Activated CD4-positive, alpha-beta T cell treated with anti-CD3 and anti-CD28 coated beads for 36 hours (primary cell): ENCODE measurements at regions not wholly inside any gene's neighbourhood (a gene's known extent, or its start where the extent isn't known, plus 50 kb on each side); places are given as distances from the start of the nearest gene placed in this dataset.
A peak's percentile ranks its signal among the peaks of the same experiment; 100 is the strongest.

Experiments used
- ATAC-seq: fragments of 200-7000 bp; cut with Tn5 transposase; one replicate; pipeline ENCODE4 v1.10.0; 2021; ENCODE audit warnings: mild to moderate bottlenecking, moderate library complexity
- CTCF ChIA-PET: fragments of 350-600 bp; sonication (Branson Sonifier 250); formaldehyde crosslinking; loops from one replicate; lab custom pipeline; 2021; ENCODE audit warnings: antibody characterized with exemption; lab: Charles Lee
- POLR2A ChIA-PET: fragments of 350-600 bp; sonication (Branson Sonifier 250); formaldehyde crosslinking; loops from one replicate; lab custom pipeline; 2021; ENCODE audit warnings: antibody characterized with exemption, inconsistent platforms; lab: Charles Lee
- DNase-seq: peaks from one replicate; pipeline ENCODE4 v3.0.0-alpha.2; 2020
- H3K27ac Mint-ChIP-seq: one replicate; pipeline ENCODE4 v1.8.0; 2021; ENCODE audit warnings: mixed read lengths
- H3K27me3 Mint-ChIP-seq: one replicate; pipeline ENCODE4 v1.8.0; 2021; ENCODE audit warnings: mixed read lengths
- H3K36me3 Mint-ChIP-seq: one replicate; pipeline ENCODE4 v1.8.0; 2021; ENCODE audit warnings: low read depth, mixed read lengths
- H3K4me1 Mint-ChIP-seq: one replicate; pipeline ENCODE4 v1.8.0; 2021; ENCODE audit warnings: mixed read lengths
- H3K4me3 Mint-ChIP-seq: one replicate; pipeline ENCODE4 v1.8.0; 2021; ENCODE audit warnings: mild to moderate bottlenecking, moderate library complexity, mixed read lengths
- H3K9me3 Mint-ChIP-seq: one replicate; pipeline ENCODE4 v1.8.0; 2021; ENCODE audit warnings: low read depth, mixed read lengths
- intact Hi-C, 2 experiments: fragments of 100-400 bp; cut with DNase I in 1 of 2; cut with micrococcal nuclease in 1 of 2; formaldehyde crosslinking; loops; one replicate each; pipeline versions ENCODE4 v1.14.2 to v1.15.1; 2022 to 2024; cut with DNase I, micrococcal nuclease

GRCh38 chr17:77319211-77320043 is 178.7 kb downstream of the SEC14L1 start:
- Mint-ChIP-seq H3K27me3 (no peaks in the 10 kb centered on the region), H3K9me3 (no peaks in the 10 kb centered on the region), H3K4me1 (peaks cover 31% of the 10 kb centered on the region), H3K36me3 (no peaks in the 10 kb centered on the region), H3K27ac (peak overlapping the region; percentile 84), H3K4me3 (peak overlapping the region; percentile 70)
- CTCF ChIA-PET, result no interaction called here
- DNase-seq (peak; percentile 80), ATAC-seq (peak; percentile 89)
- intact Hi-C loops, result no loop called here
- POLR2A ChIA-PET, result no interaction called here

- Mint-ChIP-seq H3K9me3 (no peaks in the 10 kb centered on the region), H3K27ac (no peak overlapping the region), H3K27me3 (no peaks in the 10 kb centered on the region), H3K4me1 (peaks cover 37% of the 10 kb centered on the region), H3K4me3 (peak overlapping the region; percentile 70), H3K36me3 (no peaks in the 10 kb centered on the region)
- ChIA-PET CTCF (no interaction called here), POLR2A (no interaction called here)
- ATAC-seq (no peak), DNase-seq (no peak)
- intact Hi-C loops, result no loop called here
These were observed 179.3 kb downstream of the SEC14L1 start for GRCh38 chr17:77320044-77320440.

GRCh38 chr17:77320485-77321256 is 179.9 kb downstream of the SEC14L1 start:
- POLR2A ChIA-PET, result interaction anchor here (0.5 kb wide), 1 partner anchor 121 kb away, joined by 5 read pairs; no protein-coding TSS in a partner anchor
- intact Hi-C loops, result no loop called here
- Mint-ChIP-seq H3K9me3 (no peaks in the 10 kb centered on the region), H3K4me3 (peak overlapping the region; percentile 31), H3K27me3 (no peaks in the 10 kb centered on the region), H3K4me1 (peaks cover 43% of the 10 kb centered on the region), H3K27ac (no peak overlapping the region), H3K36me3 (no peaks in the 10 kb centered on the region)
- ATAC-seq, result no peak
- CTCF ChIA-PET, result no interaction called here
- DNase-seq, result no peak

GRCh38 chr17:77321649-77322513 is 181.1 kb downstream of the SEC14L1 start:
- ATAC-seq, result no peak
- ChIA-PET POLR2A (interaction anchor here (0.5 kb wide), 1 partner anchor 120 kb away, joined by 5 read pairs; no protein-coding TSS in a partner anchor), CTCF (interaction anchor here (0.6 to 1.0 kb wide), 2 partner anchors 78 to 256 kb away, joined by 4 read pairs; no protein-coding TSS in a partner anchor)
- no peak for DNase-seq
- intact Hi-C loops, result no loop called here
- H3K4me1 Mint-ChIP-seq, result peaks cover 55% of the 10 kb centered on the region
- H3K9me3 Mint-ChIP-seq, result no peaks in the 10 kb centered on the region
- no peaks in the 10 kb centered on the region for H3K27me3 Mint-ChIP-seq
- no peaks in the 10 kb centered on the region for H3K36me3 Mint-ChIP-seq
- H3K27ac Mint-ChIP-seq, result no peak overlapping the region
- no peak overlapping the region for H3K4me3 Mint-ChIP-seq

- no peaks in the 10 kb centered on the region for H3K27me3 Mint-ChIP-seq
- no peak overlapping the region for H3K4me3 Mint-ChIP-seq
- no peak overlapping the region for H3K27ac Mint-ChIP-seq
- no peak for DNase-seq
- no peaks in the 10 kb centered on the region for H3K36me3 Mint-ChIP-seq
- intact Hi-C loops, result no loop called here
- POLR2A ChIA-PET, result interaction anchor here (0.7 kb wide), 1 partner anchor 60 kb away, joined by 3 read pairs; no protein-coding TSS in a partner anchor
- peaks cover 57% of the 10 kb centered on the region for H3K4me1 Mint-ChIP-seq
- no peaks in the 10 kb centered on the region for H3K9me3 Mint-ChIP-seq
- ATAC-seq, result no peak
- CTCF ChIA-PET, result interaction anchor here (0.6 to 1.0 kb wide), 2 partner anchors 77 to 257 kb away, joined by 4 read pairs; no protein-coding TSS in a partner anchor
These were observed 182.0 kb downstream of the SEC14L1 start for GRCh38 chr17:77322514-77323412.

- ATAC-seq (no peak), DNase-seq (no peak)
- peaks cover 57% of the 10 kb centered on the region for H3K4me1 Mint-ChIP-seq
- intact Hi-C loops, result loop anchor here in 1 of 2 experiments (2.0 kb wide), 2 partner anchors 43 to 519 kb away; no protein-coding TSS in a partner anchor
- H3K27ac Mint-ChIP-seq, result no peak overlapping the region
- H3K36me3 Mint-ChIP-seq, result no peaks in the 10 kb centered on the region
- no peaks in the 10 kb centered on the region for H3K27me3 Mint-ChIP-seq
- POLR2A ChIA-PET, result interaction anchor here (0.7 kb wide), 1 partner anchor 59 kb away, joined by 3 read pairs; no protein-coding TSS in a partner anchor
- CTCF ChIA-PET, result interaction anchor here (0.6 to 1.0 kb wide), 2 partner anchors 28 to 76 kb away, joined by 3 to 4 read pairs; no protein-coding TSS in a partner anchor
- no peaks in the 10 kb centered on the region for H3K9me3 Mint-ChIP-seq
- H3K4me3 Mint-ChIP-seq, result no peak overlapping the region
These were observed 182.8 kb downstream of the SEC14L1 start for GRCh38 chr17:77323413-77324171.

- peak overlapping the region; percentile 87 for H3K27ac Mint-ChIP-seq
- DNase-seq, result no peak
- H3K4me1 Mint-ChIP-seq, result peaks cover 53% of the 10 kb centered on the region
- intact Hi-C loops, result loop anchor here in 1 of 2 experiments (2.0 kb wide), 2 partner anchors 43 to 519 kb away; no protein-coding TSS in a partner anchor
- CTCF ChIA-PET, result interaction anchor here (0.6 to 1.7 kb wide), 2 partner anchors 27 to 171 kb away, joined by 3 to 6 read pairs; no protein-coding TSS in a partner anchor
- H3K9me3 Mint-ChIP-seq, result no peaks in the 10 kb centered on the region
- POLR2A ChIA-PET, result no interaction called here
- no peaks in the 10 kb centered on the region for H3K36me3 Mint-ChIP-seq
- H3K4me3 Mint-ChIP-seq, result peak overlapping the region; percentile 52
- no peaks in the 10 kb centered on the region for H3K27me3 Mint-ChIP-seq
- ATAC-seq, result no peak
These were observed 183.5 kb downstream of the SEC14L1 start for GRCh38 chr17:77324227-77324626.

- Mint-ChIP-seq H3K4me1 (peaks cover 41% of the 10 kb centered on the region), H3K27ac (peak overlapping the region; percentile 87), H3K4me3 (peak overlapping the region; percentile 52), H3K36me3 (no peaks in the 10 kb centered on the region), H3K9me3 (no peaks in the 10 kb centered on the region), H3K27me3 (no peaks in the 10 kb centered on the region)
- intact Hi-C loops, result loop anchor here in 1 of 2 experiments (2.0 kb wide), 2 partner anchors 45 to 517 kb away; no protein-coding TSS in a partner anchor
- ATAC-seq (peak; percentile 28), DNase-seq (peak; percentile 33)
- POLR2A ChIA-PET, result interaction anchor here (0.6 to 0.7 kb wide), 2 partner anchors 8 to 148 kb away, joined by 3 to 5 read pairs; no protein-coding TSS in a partner anchor
- CTCF ChIA-PET, result interaction anchor here (0.7 to 1.7 kb wide), 7 partner anchors 47 to 1010 kb away, joined by 3 to 7 read pairs (median 3); no protein-coding TSS in a partner anchor
These were observed 184.9 kb downstream of the SEC14L1 start for GRCh38 chr17:77325577-77326075.

GRCh38 chr17:77326076-77326591 is 185.4 kb downstream of the SEC14L1 start:
- no peak overlapping the region for H3K4me3 Mint-ChIP-seq
- intact Hi-C loops, result no loop called here
- H3K36me3 Mint-ChIP-seq, result no peaks in the 10 kb centered on the region
- no peaks in the 10 kb centered on the region for H3K27me3 Mint-ChIP-seq
- POLR2A ChIA-PET, result no interaction called here
- H3K9me3 Mint-ChIP-seq, result no peaks in the 10 kb centered on the region
- H3K4me1 Mint-ChIP-seq, result peaks cover 43% of the 10 kb centered on the region
- CTCF ChIA-PET, result interaction anchor here (0.7 to 1.7 kb wide), 5 partner anchors 74 to 171 kb away, joined by 3 to 7 read pairs (median 6); no protein-coding TSS in a partner anchor
- H3K27ac Mint-ChIP-seq, result peak overlapping the region; percentile 81
- ATAC-seq (no peak), DNase-seq (peak; percentile 57)
